COLO668 (cell line): ENCODE measurements at regions not wholly inside any gene's neighbourhood (a gene's known extent, or its start where the extent isn't known, plus 50 kb on each side); places are given as distances from the start of the nearest gene placed in this dataset.

Source experiments
- DNase-seq: peaks from one replicate; lab custom pipeline; 2025; ENCODE audit not compliant: unreplicated experiment; lab: John Stamatoyannopoulos, UW

- peak; percentile 90 for DNase-seq
Measured at GRCh38 chr16:85479972-85480726, 133.0 kb upstream of the GSE1 start.

DNA sequence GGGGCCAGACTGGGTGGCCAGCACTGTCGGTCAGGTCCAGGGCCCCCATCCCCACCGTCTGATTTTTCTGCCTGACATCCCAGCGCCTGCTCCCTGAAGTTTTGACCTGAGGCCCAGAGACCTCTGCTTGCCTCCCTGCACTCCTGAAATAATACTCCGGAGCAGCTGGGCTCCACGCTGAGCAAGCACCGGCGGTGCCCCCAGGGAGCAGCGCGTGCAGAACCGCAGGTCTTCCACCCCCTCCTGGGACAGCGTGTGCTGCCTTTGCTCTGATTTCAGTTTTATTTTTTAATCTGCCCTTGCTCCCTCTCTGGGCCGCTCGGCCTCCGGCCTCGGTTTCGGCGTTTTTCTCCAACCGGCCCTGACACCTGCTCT, 132.4 kb upstream of the GSE1 start:
- DNase-seq, result peak; percentile 79

GRCh38 chr16:85481206-85481605, 131.9 kb upstream of the GSE1 start:
- DNase-seq, result no peak

GRCh38 chr16:85481738-85482137, 131.4 kb upstream of the GSE1 start:
- no peak for DNase-seq

GRCh38 chr16:85483424-85483823, 129.7 kb upstream of the GSE1 start:
- DNase-seq, result peak; percentile 86

DNA sequence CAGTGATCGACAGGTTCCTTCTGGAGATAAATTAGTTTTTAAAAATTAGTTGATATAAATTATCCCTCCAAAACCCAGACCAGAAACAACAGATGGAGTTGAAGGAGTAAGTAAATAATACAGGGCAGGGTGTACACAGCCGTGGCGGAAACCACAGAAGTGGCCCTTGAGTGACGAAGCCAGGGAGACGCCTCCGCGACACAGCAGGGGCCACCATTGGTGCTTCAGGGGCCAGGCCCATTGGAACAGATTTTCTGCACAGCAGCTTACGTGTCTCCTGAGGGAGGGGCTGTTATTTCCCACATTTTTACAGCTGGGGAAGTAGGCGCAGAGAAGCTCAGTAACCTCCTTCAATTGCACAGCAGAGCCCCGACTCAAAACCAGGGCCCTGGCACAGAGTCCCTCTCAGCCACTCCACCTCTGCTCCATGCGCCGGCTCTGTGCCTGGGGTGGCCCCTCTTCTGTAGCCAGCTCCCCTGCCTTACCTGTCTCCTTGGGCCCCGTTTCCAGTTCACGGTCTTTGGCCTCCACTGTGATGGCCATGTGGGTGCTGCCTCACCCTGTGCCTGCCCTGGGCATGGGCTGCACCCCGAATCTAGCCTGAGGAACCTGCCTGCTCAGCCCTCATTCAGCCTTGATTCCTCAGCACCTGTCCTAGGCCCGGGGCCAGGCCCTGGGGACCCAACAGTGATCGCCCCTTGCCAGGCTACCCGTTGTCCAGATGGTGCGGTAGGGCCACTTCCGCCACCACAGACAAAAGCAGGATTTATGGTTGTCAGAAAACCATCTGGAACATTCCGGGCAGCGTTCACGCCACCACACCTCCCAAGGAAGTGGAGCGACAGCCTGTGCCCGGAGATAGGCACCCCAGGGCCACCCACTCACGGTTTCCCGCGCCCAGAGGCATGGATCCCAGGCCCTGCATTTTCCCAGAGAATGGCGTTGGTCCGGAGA, 128.5 kb upstream of the GSE1 start:
- DNase-seq, result peak; percentile 95

- peak; percentile 91 for DNase-seq
Measured at GRCh38 chr16:85485379-85485778, 127.7 kb upstream of the GSE1 start.

DNA sequence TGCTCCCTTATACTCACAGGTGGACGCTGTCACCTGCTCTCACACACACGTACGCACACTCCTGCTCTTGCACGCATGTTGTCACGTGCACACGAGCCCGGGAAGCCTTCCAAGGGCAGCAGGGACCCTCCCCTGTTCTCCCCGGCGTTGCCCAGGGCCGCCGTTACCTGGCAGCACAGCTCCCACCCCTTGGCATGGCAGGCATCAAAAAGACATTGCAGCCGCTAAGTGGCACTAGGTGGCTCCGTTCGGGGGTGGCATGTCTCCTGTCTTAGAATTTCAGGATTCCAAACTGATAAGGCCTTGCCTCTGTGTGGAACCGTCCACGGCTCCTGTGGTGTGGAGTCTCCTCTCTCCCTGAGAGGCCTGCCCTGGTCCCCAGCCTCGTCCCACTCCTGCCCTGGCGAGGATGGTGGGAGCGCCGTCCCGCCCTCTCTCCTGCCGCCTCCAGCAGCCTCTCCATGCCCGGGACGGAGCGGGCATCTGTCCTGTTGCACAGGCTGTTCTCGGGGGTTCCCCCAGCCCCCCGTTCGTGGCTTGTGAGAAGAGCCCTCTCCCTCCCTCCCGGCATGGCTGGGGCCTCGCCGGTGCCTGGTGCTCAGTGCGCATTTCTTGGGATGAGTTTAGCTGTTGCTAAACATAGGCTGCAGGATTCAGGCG, 126.7 kb upstream of the GSE1 start:
- no peak for DNase-seq

DNA sequence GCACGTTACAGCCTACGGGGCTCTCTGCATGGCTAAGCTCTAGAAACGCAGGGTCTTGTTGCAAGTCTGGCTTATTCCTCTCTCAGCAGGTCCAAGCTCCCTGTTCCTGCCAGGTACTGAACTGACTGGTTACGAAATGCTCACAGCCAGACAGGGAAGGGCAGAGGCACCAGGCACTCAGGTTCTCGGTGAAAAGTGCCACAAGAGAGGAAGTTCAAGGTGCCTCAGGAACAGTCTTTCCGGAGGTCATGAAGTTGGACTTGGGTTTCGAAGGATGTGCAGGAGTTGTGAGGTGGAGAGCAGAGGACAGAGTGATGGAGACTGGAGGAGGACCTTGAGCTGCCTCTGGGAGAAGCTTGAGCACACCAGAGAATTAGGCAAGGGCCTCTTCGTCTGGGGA, 124.7 kb upstream of the GSE1 start:
- no peak for DNase-seq

DNA sequence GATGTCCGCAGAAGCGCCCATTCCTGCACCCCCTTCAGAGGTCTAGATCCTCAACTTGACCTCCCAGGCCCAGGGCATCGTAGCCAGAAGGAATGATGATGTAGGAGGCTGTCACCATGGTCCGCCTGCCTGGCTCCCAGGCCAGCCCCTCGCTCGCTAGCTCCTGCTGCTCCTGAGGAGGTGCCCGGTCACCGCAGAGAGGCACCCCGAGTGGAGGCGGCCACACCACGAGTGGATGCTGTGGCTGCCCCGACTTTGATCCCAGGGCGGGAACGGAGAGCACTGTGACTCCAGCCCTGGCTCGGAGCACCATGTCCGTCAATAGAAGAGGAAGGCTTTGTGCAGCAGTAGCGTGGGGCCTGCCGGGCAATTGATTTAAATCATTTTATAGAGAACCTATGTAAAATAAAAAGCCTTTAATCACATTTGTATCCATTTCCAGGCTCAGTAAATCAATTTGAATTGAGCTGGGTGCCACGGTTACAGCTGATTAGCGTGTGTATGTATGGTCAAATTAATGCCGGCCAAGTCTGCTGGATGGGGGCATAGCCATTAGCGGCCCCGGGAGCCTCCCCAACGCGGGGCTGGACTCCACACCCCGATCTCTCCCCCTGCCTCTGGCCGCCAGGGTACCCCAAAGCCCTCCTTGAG, 122.6 kb upstream of the GSE1 start:
- no peak for DNase-seq

DNA sequence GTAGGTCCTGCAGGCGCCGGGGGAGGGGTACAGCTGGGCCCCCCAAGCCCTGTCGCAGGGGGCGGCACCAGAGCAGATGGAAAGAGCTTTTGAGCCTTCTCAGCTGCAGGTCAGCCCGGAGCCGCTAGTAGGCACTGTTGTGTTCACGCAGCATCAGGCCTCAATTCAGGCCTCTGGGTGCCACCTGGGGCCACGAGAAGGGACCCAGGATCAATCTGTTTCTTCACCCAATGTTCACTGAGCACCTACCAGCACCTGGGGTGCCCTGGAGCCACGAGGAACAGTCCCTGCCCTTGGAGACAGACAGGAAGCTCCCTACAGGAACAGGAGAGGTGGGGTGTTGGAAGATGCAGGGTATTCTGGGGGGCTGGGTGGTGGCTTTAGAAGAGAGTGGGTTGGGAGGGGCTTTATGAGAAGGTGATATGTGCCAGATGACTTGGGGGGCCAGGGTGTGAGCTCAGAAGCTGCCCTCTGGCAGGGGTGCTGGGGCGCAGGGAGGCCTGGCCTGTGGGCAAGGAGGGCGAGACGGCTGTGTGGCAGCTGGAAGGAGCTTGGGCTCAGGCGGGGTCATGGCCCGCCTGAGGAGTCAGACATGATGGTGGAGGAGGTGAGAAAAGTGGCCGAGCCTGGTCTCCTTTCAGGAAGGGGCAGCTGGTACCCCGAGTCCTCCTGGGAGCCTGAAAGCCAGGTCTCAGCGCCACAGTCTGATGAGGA, 121.9 kb upstream of the GSE1 start:
- peak; percentile 46 for DNase-seq

- peak; percentile 45 for DNase-seq
Measured at GRCh38 chr16:85491798-85492294, 121.3 kb upstream of the GSE1 start.

DNA sequence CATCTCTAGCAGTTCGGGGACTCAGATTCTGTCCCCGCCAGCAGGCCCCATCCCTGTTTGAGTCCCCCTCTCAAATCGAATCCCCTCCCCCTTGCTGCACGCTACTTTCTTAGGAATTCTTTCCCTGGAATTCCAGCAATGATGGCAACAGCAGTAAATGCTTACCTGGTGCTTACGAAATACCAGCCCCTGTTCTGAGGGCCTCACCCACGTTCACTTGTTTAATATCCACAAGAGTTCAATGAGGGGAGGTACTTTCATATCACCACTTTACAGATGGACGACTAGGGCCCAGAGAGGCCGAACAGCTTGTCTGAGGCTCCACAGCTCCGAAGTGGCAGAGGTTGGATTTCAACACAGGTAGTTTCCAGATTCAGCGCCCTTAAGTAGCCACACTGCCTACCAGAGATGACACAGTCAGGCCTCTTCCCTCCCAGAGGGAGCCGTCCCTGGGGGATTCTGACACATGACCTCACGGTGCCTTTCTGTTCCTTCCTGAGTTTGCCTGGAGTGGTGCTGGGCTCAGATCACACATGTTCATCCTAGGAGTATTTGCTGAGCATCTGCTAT, 120.7 kb upstream of the GSE1 start:
- DNase-seq, result no peak

GRCh38 chr16:85494315-85494714, 118.8 kb upstream of the GSE1 start:
- DNase-seq, result no peak

DNA sequence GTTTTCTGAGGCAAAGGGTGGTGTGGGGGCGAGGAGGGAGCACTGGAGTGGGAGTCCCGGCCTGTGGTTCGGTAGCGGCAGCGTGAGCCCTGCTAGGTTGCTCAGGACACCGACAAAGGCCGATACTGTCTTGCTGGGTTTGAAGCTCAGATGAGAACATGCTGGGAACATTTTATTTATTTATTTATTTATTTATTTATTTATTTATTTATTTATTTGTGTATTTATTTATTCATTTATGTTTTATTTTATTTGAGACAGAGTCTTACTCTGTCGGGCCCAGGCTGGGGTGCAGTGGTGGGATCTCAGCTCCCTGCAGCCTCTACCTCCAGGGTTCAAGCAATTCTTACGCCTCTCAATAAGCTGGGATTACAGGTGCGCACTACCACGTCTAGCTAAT, 117.9 kb upstream of the GSE1 start:
- DNase-seq, result no peak

- DNase-seq, result no peak
Measured at GRCh38 chr16:85495823-85496538, 117.1 kb upstream of the GSE1 start.

DNA sequence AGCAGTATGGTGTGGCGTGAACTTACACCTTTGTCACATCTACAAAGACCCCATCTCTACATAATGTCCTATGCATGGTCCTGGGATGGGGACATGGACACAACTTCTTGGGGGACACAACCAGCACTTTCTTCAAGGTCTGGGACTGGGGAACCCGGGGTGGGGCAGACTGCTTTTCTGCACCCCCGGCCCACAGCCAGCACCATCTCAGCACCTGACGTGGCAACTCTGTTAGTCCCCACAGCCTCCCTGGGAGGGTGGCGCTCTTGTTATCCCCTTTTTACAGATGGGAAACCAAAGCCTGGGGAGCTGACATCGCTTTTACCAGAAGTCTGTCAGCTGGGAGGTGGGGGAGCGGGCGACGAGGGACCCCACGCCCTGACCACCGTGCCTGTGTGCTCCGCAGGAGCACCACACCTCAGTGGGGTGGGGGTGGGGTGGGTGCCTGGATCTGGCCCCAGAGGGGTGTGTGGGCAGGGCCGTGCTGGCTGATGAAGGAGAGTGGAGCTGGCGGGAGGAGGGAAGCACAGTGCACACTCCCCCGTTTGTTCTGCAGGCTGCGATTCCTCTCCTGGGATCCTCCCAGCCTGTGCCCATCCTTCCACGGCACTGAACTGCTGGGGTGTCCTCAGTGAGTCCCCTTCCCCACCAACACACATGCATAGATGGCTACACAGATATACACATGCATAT, 115.4 kb upstream of the GSE1 start:
- no peak for DNase-seq

- DNase-seq, result peak; percentile 87
Measured at GRCh38 chr16:85498607-85499006, 114.5 kb upstream of the GSE1 start.

GRCh38 chr16:85500220-85500619, 112.9 kb upstream of the GSE1 start:
- no peak for DNase-seq
